NCI-H1694 (cell line): ENCODE measurements at regions not wholly inside any gene's neighbourhood (a gene's known extent, or its start where the extent isn't known, plus 50 kb on each side); places are given as distances from the start of the nearest gene placed in this dataset.

ENCODE experiments used
- DNase-seq: peaks from one replicate; lab custom pipeline; 2025; lab: John Stamatoyannopoulos, UW

GRCh38 chr3:146903927-146904326 is 298.8 kb upstream of the PLSCR5 start:
- no peak for DNase-seq

GRCh38 chr3:146899171-146899570 is 294.0 kb upstream of the PLSCR5 start:
- no peak for DNase-seq

GRCh38 chr3:146896711-146897110 is 291.6 kb upstream of the PLSCR5 start:
- DNase-seq: no peak

GRCh38 chr3:146895026-146895749 is 290.0 kb upstream of the PLSCR5 start:
- no peak for DNase-seq

- no peak for DNase-seq
These were observed 289.3 kb upstream of the PLSCR5 start for GRCh38 chr3:146894406-146894805.

GRCh38 chr3:146892041-146892440 is 286.9 kb upstream of the PLSCR5 start:
- no peak for DNase-seq

- no peak for DNase-seq
These were observed 284.5 kb upstream of the PLSCR5 start for GRCh38 chr3:146889626-146890025.

GRCh38 chr3:146888176-146888575 is 283.0 kb upstream of the PLSCR5 start:
- DNase-seq: no peak

- DNase-seq: no peak
These were observed 279.6 kb upstream of the PLSCR5 start for GRCh38 chr3:146884721-146885120.

- no peak for DNase-seq
These were observed 279.1 kb upstream of the PLSCR5 start for GRCh38 chr3:146884296-146884695.

GRCh38 chr3:146883288-146883687 is 278.1 kb upstream of the PLSCR5 start:
- no peak for DNase-seq

- no peak for DNase-seq
These were observed 277.0 kb upstream of the PLSCR5 start for GRCh38 chr3:146881966-146882760.

- no peak for DNase-seq
These were observed 276.2 kb upstream of the PLSCR5 start for GRCh38 chr3:146881356-146881755.

GRCh38 chr3:146873748-146874147 is 268.6 kb upstream of the PLSCR5 start:
- no peak for DNase-seq

GRCh38 chr3:146865175-146865755 is 260.1 kb upstream of the PLSCR5 start:
- DNase-seq: no peak

- DNase-seq: no peak
These were observed 256.1 kb upstream of the PLSCR5 start for GRCh38 chr3:146861262-146861661.

GRCh38 chr3:146854523-146854922 is 249.4 kb upstream of the PLSCR5 start:
- no peak for DNase-seq

GRCh38 chr3:146851665-146852064 is 246.5 kb upstream of the PLSCR5 start:
- no peak for DNase-seq

- DNase-seq: no peak
These were observed 240.2 kb upstream of the PLSCR5 start for GRCh38 chr3:146845361-146845760.

- no peak for DNase-seq
These were observed 238.3 kb upstream of the PLSCR5 start for GRCh38 chr3:146843476-146843875.

- no peak for DNase-seq
These were observed 234.7 kb upstream of the PLSCR5 start for GRCh38 chr3:146839727-146840375.

GRCh38 chr3:146838221-146838620 is 233.1 kb upstream of the PLSCR5 start:
- no peak for DNase-seq

GRCh38 chr3:146834917-146835316 is 229.8 kb upstream of the PLSCR5 start:
- no peak for DNase-seq
